Testis (tissue), 2 donors: ENCODE measurements at regions not wholly inside any gene's neighbourhood (a gene's known extent, or its start where the extent isn't known, plus 50 kb on each side); places are given as distances from the start of the nearest gene placed in this dataset.
A peak's percentile ranks its signal among the peaks of the same experiment; 100 is the strongest.

Source experiments
- DNase-seq: peaks from one replicate; pipeline ENCODE4 v3.0.0-alpha.2; 2019
- H3K27ac ChIP-seq, 2 donors: fragments of 200-600 bp; sonication (generic); one replicate each; pipeline ENCODE4 v1.5.1; 2019
- H3K27me3 ChIP-seq: fragments of 200-600 bp; sonication (generic); one replicate; pipeline ENCODE4 v1.5.1; 2019
- H3K36me3 ChIP-seq: fragments of 200-600 bp; sonication (generic); one replicate; pipeline ENCODE4 v1.5.1; 2017; ENCODE audit warnings: low read depth; ENCODE audit errors: missing control alignments
- H3K4me1 ChIP-seq: fragments of 200-600 bp; sonication (generic); one replicate; pipeline ENCODE4 v1.5.1; 2019
- H3K4me3 ChIP-seq, 2 donors: fragments of 200-600 bp; sonication (generic); one replicate each; pipeline ENCODE4 v1.5.1; 2017 to 2019
- H3K9me3 ChIP-seq: fragments of 200-600 bp; sonication (generic); one replicate; pipeline ENCODE4 v1.5.1; 2017
- CTCF ChIP-seq, 3 experiments: fragments of 450-650 bp in 2 of 3; fragments of 200-600 bp in 1 of 3; sonication (generic) in 1 of 3; IDR thresholded peaks; one replicate each; pipeline ENCODE4 v1.5.1; 2016 to 2019; ENCODE audit warnings: antibody characterized with exemption in 3 of 3, mild to moderate bottlenecking in 2 of 3, moderate library complexity in 1 of 3
- POLR2A ChIP-seq: fragments of 450-650 bp; IDR thresholded peaks from one replicate; pipeline ENCODE4 v1.6.1; 2017; ENCODE audit warnings: antibody characterized with exemption, mild to moderate bottlenecking, moderate library complexity
- WGBS, 2 donors: methylation state at CpG; one replicate each; pipeline ENCODE4 v1.1.5; 2018; 5-methylcytosine and 5-hydroxymethylcytosine counted together
- intact Hi-C: fragments of 100-400 bp; cut with DNase I; formaldehyde crosslinking; loops from one replicate; pipeline ENCODE4 v1.15.1; 2023; ENCODE audit warnings: low total_unique reads

DNA sequence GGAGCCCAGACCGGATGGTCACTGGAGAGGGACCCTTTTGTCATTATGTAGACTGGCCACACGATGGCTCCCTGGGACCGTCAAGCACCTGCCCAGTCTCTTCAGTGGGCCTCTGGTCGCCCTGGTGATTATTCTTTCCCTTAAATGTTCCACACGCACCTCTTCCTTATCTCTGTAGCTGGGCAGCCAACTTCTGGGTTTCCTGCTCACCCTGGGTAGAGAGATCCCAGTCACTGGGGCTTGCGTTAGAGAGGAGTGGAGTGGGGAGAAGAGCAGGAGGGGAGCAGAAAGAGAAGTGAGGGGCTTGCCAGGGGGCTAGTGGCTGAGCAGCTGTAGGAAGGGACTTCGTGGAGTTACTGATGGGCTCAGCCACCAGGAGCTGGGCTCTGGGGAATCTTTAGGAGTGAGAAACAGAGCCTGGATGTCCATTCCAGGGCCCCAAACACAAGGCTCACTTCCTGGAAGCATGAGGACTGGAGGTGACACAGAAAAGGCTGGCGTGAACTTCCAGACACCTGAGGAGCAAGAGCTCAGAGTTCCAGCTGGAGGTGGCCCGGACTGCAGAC, 150.1 kb downstream of the DHX35 start:
- H3K9me3 ChIP-seq, result no peaks in the 10 kb centered on the region
- DNase-seq, result peak; percentile 56
- H3K27ac ChIP-seq, result no peak overlapping the region
- no peaks in the 10 kb centered on the region for H3K36me3 ChIP-seq
- TF ChIP-seq POLR2A (no peak), CTCF (IDR thresholded peaks at IDR 0.05) (peak in 2 of 3 experiments; percentile 31 to 40)
- intact Hi-C loops, result no loop called here
- no peaks in the 10 kb centered on the region for H3K27me3 ChIP-seq
- H3K4me3 ChIP-seq, result no peak overlapping the region
- WGBS, 2 donors, result 52 to 53% methylated on average over 9 of the region's 9 CpGs
- no peaks in the 10 kb centered on the region for H3K4me1 ChIP-seq

DNA sequence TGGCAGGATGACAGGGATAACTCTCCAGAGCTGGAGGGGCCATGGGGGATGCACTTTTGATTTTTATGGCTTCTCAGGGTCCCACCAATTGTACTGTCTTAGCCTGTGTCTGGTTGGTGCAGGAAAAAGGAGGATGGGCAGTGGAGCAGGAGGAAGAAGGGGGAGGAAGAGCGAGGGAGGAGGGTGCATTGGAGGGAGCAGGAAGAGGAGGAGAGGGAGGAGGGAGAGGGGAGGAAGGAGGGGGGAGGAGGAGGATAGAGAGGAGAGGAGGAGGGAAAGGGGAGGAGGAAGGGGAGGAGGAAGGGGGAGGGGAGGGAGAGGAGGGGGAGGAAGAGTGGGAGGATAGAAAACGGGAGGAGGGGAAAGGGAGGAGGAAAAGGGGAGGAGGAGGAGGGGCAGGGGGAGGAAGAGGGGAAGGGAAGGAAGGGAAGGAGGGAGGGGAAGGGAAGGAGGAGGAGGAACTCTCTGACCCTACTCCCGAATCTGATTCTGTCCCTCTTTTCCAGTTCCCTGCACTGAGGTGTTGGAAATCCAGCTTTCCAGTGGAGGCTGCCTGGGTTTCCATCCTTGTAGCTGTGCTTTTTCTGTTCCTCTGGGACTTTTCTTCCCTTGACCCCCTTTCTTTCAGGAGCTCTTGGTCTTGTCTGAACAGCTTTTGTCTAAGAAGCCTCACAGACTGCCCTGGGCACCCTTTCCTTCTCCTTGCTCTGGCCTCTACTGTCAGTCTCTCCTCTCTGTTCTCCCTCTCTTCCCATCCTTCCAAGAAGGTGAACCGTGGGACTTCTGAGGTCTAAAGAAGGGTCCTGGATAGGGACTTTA, 149.4 kb downstream of the DHX35 start:
- intact Hi-C loops, result no loop called here
- no peak for TF ChIP-seq POLR2A
- no peak for TF ChIP-seq CTCF (IDR thresholded peaks at IDR 0.05)
- Histone ChIP-seq H3K9me3 (no peaks in the 10 kb centered on the region), H3K27ac (no peak overlapping the region), H3K4me1 (no peaks in the 10 kb centered on the region), H3K27me3 (no peaks in the 10 kb centered on the region), H3K4me3 (no peak overlapping the region), H3K36me3 (no peaks in the 10 kb centered on the region)
- WGBS, 2 donors, result 38 to 42% methylated on average over 4 of the region's 4 CpGs
- no peak for DNase-seq

GRCh38 chr20:39110819-39111136, 148.6 kb downstream of the DHX35 start:
- H3K27ac ChIP-seq, result no peak overlapping the region
- no peaks in the 10 kb centered on the region for H3K36me3 ChIP-seq
- TF ChIP-seq POLR2A (no peak), CTCF (IDR thresholded peaks at IDR 0.05) (no peak)
- DNase-seq, result no peak
- intact Hi-C loops, result no loop called here
- H3K4me1 ChIP-seq, result no peaks in the 10 kb centered on the region
- H3K9me3 ChIP-seq, result no peaks in the 10 kb centered on the region
- no peak overlapping the region for H3K4me3 ChIP-seq
- H3K27me3 ChIP-seq, result no peaks in the 10 kb centered on the region

DNA sequence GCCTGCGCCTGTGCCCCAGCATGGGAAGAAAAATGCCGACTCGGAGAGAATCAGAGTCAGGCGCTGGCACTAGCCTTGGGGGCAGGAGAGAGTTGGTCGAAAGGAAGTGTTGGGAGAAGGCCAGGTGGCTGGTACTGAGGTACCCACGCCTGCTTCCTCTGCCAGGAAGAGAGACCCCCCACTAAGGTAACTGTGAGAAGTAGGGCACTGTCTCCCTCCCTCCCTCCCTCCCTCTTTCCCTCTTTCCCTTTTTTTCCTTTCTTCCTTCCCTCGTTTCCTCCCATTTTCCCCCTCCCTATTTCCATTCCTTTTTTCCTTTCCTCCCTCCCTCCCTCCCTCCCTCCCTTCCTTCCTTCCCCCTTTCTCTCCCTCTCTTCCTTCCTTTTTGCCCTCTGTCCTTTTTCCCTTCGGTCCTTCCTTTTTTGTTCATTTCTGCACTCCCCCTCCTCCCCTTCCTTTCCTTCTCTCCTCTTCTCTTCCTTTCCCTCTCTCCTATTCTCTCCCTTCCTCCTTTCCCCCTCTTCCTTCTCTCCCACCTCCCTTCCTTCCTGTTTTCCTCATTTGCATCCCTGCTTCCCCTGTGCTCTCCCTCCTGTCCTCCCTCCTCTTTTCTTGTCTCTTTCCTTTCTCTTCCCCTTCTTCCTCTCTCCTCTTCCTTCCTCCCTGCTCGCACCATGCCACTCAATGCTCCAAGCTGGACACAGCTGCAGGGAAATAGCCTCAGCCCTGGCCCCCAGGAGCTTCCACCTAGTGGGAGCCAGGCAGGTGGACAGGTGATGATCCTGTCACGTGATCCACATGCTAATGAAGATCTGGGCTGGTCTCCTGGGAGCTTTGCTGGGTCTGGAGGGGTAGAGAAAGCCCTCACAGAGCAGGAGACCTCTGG, 148.0 kb downstream of the DHX35 start:
- 43 to 54% methylated on average over 10 of the region's 10 CpGs for WGBS, 2 donors
- Histone ChIP-seq H3K27ac (no peak overlapping the region), H3K27me3 (no peaks in the 10 kb centered on the region), H3K9me3 (no peaks in the 10 kb centered on the region), H3K4me3 (no peak overlapping the region), H3K4me1 (no peaks in the 10 kb centered on the region), H3K36me3 (no peaks in the 10 kb centered on the region)
- TF ChIP-seq POLR2A, result no peak
- no peak for TF ChIP-seq CTCF (IDR thresholded peaks at IDR 0.05)
- intact Hi-C loops, result no loop called here
- DNase-seq, result no peak
